SU-DHL-6 (cell line): ENCODE measurements at regions not wholly inside any gene's neighbourhood (a gene's known extent, or its start where the extent isn't known, plus 50 kb on each side); places are given as distances from the start of the nearest gene placed in this dataset.
"Not testable (repeated sequence)": the region's sequence is repeated elsewhere in the genome, so short reads cannot be mapped to it uniquely, and the experiment has no call there.

ENCODE experiments used
- EZH2phosphoT487 ChIP-seq: fragments of 200-600 bp; sonication (generic), shearing (Covaris generic); conservative IDR thresholded peaks from 2 replicates; pipeline ENCODE4 v1.6.1; 2018; ENCODE audit warnings: mild to moderate bottlenecking, antibody characterized with exemption, low read length, moderate library complexity, mixed read lengths
- TF ChIP-seq, protein P1 (sequence below): fragments of 200-600 bp; sonication (generic); IDR thresholded peaks from one replicate; pipeline ENCODE4 v1.5.1; 2017; ENCODE audit warnings: antibody characterized with exemption, mild to moderate bottlenecking, low read length, moderate library complexity; ENCODE audit not compliant: insufficient read depth, poor library complexity, severe bottlenecking

DNA sequence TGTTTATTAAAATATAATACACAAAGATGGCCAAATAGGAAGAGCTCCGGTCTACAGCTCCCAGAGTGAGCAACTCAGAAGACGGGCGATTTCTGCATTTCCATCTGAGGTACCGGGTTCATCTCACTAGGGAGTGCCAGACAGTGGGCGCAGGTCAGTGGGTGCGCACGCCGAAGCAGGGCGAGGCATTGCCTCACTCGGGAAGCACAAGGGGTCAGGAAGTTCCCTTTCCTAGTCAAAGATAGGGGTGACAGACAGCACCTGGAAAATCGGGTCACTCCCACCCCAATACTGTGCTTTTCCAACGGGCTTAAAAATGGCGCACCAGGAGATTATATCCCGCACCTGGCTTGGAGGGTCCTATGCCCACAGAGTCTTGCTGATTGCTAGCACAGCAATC is 234.9 kb upstream of the CDH11 start:
- TF ChIP-seq, protein P1, sequence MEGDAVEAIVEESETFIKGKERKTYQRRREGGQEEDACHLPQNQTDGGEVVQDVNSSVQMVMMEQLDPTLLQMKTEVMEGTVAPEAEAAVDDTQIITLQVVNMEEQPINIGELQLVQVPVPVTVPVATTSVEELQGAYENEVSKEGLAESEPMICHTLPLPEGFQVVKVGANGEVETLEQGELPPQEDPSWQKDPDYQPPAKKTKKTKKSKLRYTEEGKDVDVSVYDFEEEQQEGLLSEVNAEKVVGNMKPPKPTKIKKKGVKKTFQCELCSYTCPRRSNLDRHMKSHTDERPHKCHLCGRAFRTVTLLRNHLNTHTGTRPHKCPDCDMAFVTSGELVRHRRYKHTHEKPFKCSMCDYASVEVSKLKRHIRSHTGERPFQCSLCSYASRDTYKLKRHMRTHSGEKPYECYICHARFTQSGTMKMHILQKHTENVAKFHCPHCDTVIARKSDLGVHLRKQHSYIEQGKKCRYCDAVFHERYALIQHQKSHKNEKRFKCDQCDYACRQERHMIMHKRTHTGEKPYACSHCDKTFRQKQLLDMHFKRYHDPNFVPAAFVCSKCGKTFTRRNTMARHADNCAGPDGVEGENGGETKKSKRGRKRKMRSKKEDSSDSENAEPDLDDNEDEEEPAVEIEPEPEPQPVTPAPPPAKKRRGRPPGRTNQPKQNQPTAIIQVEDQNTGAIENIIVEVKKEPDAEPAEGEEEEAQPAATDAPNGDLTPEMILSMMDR = not testable (repeated sequence)
- TF ChIP-seq EZH2phosphoT487 = not testable (repeated sequence)
